Peyer's patch (tissue), 4 donors: ENCODE measurements at regions not wholly inside any gene's neighbourhood (a gene's known extent, or its start where the extent isn't known, plus 50 kb on each side); places are given as distances from the start of the nearest gene placed in this dataset.

Experiments used
- CTCF ChIP-seq, 6 experiments: fragments of 450-650 bp in 4 of 6; fragments of 200-600 bp in 2 of 6; sonication (generic) in 1 of 6; IDR thresholded peaks; one replicate each; pipeline ENCODE4 v1.5.1; 2017 to 2019; ENCODE audit warnings: antibody characterized with exemption in 6 of 6, mild to moderate bottlenecking in 3 of 6, moderate library complexity in 1 of 6
- POLR2A ChIP-seq, 2 donors: fragments of 450-650 bp; IDR thresholded peaks; one replicate each; pipeline ENCODE4 v1.5.1; 2017; ENCODE audit warnings: antibody characterized with exemption in 2 of 2, mild to moderate bottlenecking in 2 of 2, moderate library complexity in 2 of 2

GRCh38 chr19:32200312-32201038 is 144.9 kb upstream of the ZNF507 start:
- TF ChIP-seq CTCF (IDR thresholded peaks at IDR 0.05), result no peak
- TF ChIP-seq POLR2A (IDR thresholded peaks at IDR 0.05), result no peak
